ENCODE measurements at regions not wholly inside any gene's neighbourhood (a gene's known extent, or its start where the extent isn't known, plus 50 kb on each side); places are given as distances from the start of the nearest gene placed in this dataset.

- no peak for TF ChIP-seq CTCF (IDR thresholded peaks at IDR 0.05; ENCODE audit: low read depth, low read length)
- no peak for TF ChIP-seq EZH2phosphoT487 (IDR thresholded peaks at IDR 0.05; ENCODE audit: low read depth)
These were observed 86.6 kb upstream of the DPH5 start for GRCh38 chr1:101112051-101112780.
